ENCODE measurements at regions not wholly inside any gene's neighbourhood (a gene's known extent, or its start where the extent isn't known, plus 50 kb on each side); places are given as distances from the start of the nearest gene placed in this dataset.
"Not testable (repeated sequence)": the region's sequence is repeated elsewhere in the genome, so short reads cannot be mapped to it uniquely, and the experiment has no call there.

DNA sequence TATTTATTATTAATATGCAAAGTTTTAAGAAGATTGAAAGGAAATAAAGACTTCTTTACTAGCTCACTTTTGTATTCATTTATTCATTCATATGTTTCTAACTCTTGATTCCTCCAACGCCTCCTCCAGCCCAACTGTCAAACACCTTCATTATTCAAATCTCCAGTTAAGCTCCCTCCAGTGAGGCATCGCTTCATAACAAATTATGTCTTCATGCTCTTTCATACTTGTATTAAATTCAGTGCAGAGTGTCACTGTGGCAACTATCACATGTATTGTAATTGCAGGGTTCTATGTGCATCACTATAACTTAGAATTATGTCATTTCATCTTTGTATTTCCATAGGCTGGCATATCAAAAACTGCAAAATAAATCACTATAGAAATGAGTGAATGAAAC, 1394.2 kb upstream of the PCDH7 start:
- no peak for DNase-seq (ENCODE audit: low read depth, low spot score)
- no peak overlapping the region for H3K4me3 ChIP-seq (ENCODE audit: low read length)

DNA sequence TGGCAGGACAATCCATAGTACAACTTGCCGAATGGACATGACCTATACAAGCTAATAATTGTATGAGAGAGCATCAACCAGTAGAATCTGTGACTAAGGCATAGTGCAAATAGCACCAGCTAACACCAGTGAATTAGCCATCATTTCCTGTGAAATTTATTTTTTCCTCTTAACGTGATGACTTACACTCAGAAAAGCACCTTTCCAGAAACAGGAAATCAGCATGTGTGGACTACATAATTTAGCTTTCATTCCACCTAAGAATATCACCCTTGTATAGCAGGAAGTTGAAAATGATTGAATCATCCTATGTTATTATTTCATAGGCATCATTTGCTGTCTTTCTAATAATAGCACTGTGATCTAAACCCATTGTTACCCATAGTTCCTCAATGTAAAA, 1393.4 kb upstream of the PCDH7 start:
- H3K4me3 ChIP-seq (ENCODE audit: low read length), result no peak overlapping the region
- DNase-seq (ENCODE audit: low read depth, low spot score), result no peak

DNA sequence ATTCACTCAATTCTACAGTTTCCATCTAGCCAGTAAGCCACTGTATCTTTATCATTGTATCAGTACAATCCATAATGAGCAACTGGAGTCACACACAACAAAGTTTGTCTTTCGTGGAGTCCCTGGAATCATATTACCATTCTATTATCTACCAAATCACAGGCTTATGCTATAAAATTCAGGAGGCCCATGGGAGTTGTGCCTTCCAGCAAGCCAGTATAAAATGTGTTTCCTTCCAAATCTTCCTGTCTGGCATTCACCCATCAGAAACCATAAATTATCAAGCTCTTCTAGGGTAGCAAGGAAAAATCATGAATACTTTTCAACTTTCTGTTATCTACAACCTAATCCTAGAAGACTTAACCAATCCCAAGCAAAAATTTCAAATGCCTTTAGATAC, 1383.3 kb upstream of the PCDH7 start:
- H3K4me3 ChIP-seq (ENCODE audit: low read length), result no peak overlapping the region
- no peak for DNase-seq (ENCODE audit: low read depth, low spot score)

DNA sequence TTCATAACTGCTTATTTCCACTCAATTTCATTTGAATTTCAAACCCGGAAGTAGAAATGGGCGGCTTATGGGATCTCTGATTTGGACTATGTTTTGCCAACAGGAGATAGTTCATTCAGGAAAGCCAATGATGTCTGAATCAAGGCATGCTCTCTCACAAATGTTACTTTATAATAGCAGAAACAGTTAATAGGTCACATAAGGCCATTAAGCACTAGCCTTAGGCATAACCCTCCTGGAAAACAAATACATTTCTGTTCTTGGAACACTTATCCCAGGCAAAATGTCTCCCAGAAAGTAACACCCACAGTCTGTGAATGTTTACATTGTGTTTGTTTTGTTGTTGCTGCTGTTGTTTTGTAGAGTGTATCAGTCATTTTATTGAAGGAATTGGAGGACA, 1347.2 kb upstream of the PCDH7 start:
- DNase-seq (ENCODE audit: low read depth, low spot score), result no peak
- H3K4me3 ChIP-seq (ENCODE audit: low read length), result no peak overlapping the region

DNA sequence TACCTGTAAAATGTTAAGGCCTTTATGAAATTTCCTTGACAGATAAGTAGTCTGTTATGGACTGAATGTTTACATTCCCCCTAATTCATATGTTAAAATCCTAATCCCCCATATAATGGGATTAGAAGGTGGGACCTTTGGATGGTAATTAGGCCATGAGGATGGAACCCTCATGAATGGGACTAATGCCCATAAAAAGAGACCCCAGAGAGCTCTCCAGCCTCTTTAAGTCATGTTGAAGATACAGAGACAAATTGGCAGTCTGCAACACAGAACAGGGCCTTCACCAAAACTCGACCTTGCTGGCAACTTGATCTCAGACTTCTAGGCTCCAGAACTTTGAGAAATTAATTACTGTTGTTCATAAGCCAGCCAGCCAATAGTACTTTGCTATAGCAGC, 1344.5 kb upstream of the PCDH7 start:
- DNase-seq (ENCODE audit: low read depth, low spot score), result no peak
- no peak overlapping the region for H3K4me3 ChIP-seq (ENCODE audit: low read length)

DNA sequence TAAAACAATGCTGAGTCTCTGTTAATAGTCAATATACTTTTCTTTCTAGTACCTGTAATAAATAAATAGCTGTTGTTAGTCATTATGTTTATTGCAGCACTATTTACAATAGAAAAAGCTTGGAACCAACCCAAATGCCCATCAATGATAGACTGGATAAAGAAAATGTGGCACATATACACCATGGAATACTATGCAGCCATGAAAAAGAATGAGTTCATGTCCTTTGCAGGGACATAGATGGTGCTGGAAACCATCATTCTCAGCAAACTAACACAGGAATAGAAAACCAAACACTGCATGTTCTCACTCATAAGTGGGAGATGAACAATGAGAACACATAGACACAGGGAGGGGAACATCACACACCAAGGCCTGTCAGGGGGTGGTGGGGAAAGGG, 1341.9 kb upstream of the PCDH7 start:
- not testable (repeated sequence) for H3K4me3 ChIP-seq (ENCODE audit: low read length); DNase-seq (ENCODE audit: low read depth, low spot score)

DNA sequence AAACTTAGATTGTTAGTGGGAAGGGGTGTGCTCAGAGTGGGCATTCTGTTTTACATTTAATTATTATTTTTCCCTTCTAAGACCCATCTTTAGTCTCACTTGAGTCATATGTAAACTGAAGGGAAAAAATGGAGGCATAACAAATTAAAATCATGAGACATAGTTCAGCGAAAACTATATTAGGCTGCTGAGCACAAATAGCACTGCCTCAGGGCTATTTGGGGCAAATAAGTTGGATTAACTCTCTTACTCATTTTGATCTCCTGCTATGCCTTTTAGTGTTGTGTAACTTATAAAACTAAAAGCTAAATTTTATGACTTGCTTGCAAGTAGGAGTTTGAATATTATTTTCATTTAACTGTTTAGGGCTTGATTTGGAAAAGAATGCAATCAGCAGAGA, 1329.2 kb upstream of the PCDH7 start:
- H3K4me3 ChIP-seq (ENCODE audit: low read length), result no peak overlapping the region
- no peak for DNase-seq (ENCODE audit: low read depth, low spot score)

DNA sequence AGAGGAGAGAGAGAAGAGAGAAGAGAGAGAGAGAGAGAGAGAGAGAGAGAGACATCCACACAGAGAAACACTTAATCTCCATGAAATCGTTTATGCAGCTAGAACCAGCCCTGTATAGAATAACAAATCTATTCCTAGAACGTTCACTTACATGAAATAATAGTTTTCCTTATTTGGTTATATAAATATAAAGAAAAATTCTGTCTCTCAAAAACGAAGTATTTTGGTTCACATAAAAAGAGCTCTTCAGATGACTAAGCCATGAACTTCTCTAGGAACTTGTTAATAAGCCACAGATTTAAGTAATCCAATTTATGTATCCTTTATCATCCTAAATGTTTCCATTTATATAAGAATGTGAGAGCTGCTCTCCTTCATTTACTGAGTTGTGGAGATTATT, 1315.1 kb upstream of the PCDH7 start:
- DNase-seq (ENCODE audit: low read depth, low spot score), result no peak
- no peak overlapping the region for H3K4me3 ChIP-seq (ENCODE audit: low read length)

DNA sequence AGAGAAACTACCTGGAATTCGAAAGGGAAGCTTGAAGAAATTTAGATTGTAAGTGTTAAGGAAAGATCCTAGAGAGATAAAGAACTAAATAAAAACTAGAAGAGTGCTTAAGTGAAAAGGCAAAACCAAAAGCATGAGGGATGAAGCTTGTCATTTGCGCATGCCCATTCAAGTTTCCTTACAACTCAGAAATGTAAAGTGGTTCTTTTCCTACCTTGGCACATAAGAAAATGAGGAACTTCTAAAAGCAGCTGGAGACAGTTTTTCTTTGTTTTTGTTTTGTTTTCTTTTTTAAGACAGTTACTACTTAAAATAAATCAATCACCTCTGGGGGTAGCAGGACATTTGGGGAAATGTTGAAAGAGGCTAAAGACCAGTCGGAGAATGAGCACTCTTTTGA, 1304.4 kb upstream of the PCDH7 start:
- no peak for DNase-seq (ENCODE audit: low read depth, low spot score)
- H3K4me3 ChIP-seq (ENCODE audit: low read length), result no peak overlapping the region

DNA sequence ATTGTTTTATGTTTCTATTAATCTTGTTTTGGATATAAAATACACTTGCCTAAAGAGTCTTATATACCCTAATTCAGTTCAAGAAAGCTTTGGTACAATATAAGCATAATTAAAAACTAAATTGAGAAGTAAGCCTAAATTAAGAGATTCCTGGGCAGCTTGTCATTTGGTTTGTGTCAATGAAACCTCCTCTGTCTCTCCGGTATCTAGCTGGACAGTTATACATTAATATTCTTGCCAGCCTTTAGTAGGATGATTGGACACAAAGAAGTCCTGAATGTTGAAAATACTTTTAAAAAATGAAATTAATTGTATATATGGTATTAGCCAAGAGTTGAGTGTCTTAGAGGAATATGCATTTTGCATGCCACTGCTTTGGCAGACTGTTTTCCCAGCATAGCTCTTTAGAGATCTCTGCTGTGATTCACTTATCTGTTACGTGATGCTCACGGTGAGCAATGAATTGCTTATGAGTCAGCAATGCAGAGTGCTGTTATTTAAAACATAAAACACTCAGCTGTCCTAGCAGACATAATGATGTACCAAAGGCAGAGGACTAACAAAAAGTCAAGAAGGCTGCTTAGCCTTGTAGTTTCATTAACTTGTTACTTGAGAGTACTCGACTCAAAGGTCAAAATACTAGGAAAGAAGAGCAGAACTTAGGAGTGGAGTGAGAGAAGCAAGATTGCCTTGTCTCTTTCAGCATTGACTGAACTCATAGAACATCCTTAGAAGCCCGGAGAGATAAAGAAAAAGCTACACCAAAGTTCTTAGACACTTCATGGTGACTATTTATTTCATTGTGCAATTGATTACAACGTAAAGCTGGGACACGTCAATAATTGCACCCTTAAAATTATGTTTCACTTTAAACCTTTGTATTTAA, 1296.1 kb upstream of the PCDH7 start:
- H3K4me3 ChIP-seq (ENCODE audit: low read length), result no peak overlapping the region
- DNase-seq (ENCODE audit: low read depth, low spot score), result no peak

DNA sequence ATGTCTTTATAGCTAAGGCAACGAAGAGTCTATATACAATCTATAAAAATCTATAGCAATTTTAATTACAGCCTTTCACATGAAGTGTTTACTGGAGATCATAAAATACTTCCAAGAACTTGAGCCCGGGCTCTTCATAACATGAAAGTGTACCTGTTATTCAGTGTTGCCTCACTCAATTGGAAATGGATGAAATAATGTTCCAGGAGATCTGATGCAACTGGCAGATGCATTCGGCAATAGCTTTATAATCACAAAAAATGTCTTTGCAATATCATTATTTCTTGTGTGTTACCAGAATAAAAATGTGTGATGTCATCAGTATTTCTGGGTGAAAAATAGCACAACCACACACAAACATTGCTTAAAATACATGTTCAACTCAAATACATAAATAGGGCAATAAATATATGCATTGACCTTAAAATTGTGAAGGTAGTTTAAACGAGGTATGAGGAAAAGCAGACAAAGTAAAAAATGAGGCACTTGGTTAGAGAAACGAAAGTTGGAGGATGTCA, 1266.8 kb upstream of the PCDH7 start:
- H3K4me3 ChIP-seq (ENCODE audit: low read length), result no peak overlapping the region
- DNase-seq (ENCODE audit: low read depth, low spot score), result no peak

DNA sequence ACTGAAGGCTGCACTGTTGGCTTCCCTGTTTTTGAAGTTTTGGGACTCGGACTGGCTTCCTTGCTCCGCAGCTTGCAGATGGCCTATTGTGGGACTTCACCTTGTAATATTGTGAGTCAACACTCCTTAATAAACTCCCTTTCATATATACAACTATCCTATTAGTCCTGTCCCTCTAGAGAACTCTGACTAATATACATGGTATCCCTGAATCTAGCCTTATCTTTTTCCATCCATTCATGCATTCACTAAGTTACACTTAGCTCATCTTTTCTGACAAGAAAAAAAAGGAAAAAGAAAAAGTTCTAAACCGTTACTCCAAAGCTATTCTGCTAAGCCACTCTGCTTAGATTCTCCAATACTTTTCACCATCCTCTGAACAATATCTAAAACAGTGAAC, 1260.2 kb upstream of the PCDH7 start:
- H3K4me3 ChIP-seq (ENCODE audit: low read length), result no peak overlapping the region
- DNase-seq (ENCODE audit: low read depth, low spot score), result no peak

DNA sequence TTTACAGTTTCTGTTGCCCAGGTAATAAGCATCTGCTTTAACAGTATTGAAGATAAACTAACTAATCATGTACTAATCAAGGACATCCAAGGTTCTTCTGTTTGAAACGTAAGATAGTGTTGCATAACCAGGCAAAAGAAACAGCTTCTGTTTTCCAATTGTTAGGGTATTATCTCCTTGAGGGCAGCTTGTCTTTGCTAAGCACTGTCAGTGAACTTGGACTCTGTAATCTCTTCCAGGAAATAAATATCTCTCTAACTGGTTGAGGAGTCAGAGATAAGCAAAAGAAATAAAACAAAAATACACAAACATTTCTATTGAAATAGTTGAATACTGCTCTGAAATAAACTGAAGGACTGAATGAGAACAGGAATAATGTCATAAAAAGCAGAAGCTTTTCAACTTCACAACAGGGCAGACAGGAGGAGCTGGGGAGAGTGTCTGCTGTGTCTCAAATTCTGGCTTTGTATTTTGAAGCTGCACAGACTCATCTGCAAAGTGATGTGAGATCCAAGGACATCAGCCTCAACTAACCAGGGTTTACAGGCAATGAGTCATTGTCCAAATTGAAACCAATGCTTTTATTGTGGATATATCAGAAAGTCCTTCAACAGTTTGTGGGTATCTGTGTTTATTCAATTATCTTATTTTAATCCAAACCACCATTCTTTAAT, 1253.0 kb upstream of the PCDH7 start:
- no peak for DNase-seq (ENCODE audit: low read depth, low spot score)
- H3K4me3 ChIP-seq (ENCODE audit: low read length), result no peak overlapping the region

Measured in Jurkat, Clone E6-1 (cell line).